GM19035 (cell line): ENCODE measurements at regions not wholly inside any gene's neighbourhood (a gene's known extent, or its start where the extent isn't known, plus 50 kb on each side); places are given as distances from the start of the nearest gene placed in this dataset.
"Not testable (repeated sequence)": the region's sequence is repeated elsewhere in the genome, so short reads cannot be mapped to it uniquely, and the experiment has no call there.

ENCODE experiments used
- ATAC-seq: cut with Tn5 transposase; IDR thresholded peaks from one replicate; pipeline ENCODE4 v1.9.1; 2021; ENCODE audit not compliant: unreplicated experiment

- ATAC-seq, result no peak
These were observed 72.2 kb downstream of the CRLF2 start for GRCh38 chrX:1140236-1140681.

GRCh38 chrX:1139185-1139500, 73.3 kb downstream of the CRLF2 start:
- no peak for ATAC-seq

- ATAC-seq, result no peak
These were observed 73.8 kb downstream of the CRLF2 start for GRCh38 chrX:1138476-1139184.

GRCh38 chrX:1137531-1137930, 74.9 kb downstream of the CRLF2 start:
- ATAC-seq, result no peak

- ATAC-seq, result not testable (repeated sequence)
These were observed 75.9 kb downstream of the CRLF2 start for GRCh38 chrX:1136582-1136981.

GRCh38 chrX:1134976-1135375, 77.5 kb downstream of the CRLF2 start:
- no peak for ATAC-seq

- no peak for ATAC-seq
These were observed 78.3 kb downstream of the CRLF2 start for GRCh38 chrX:1134156-1134555.

- no peak for ATAC-seq
These were observed 85.7 kb downstream of the CRLF2 start for GRCh38 chrX:1126738-1127137.

GRCh38 chrX:1124531-1124930, 87.9 kb downstream of the CRLF2 start:
- no peak for ATAC-seq

- not testable (repeated sequence) for ATAC-seq
These were observed 89.6 kb downstream of the CRLF2 start for GRCh38 chrX:1122851-1123250.

- no peak for ATAC-seq
These were observed 93.2 kb downstream of the CRLF2 start for GRCh38 chrX:1119275-1119674.

GRCh38 chrX:1118572-1119199, 93.8 kb downstream of the CRLF2 start:
- no peak for ATAC-seq

- not testable (repeated sequence) for ATAC-seq
These were observed 97.0 kb downstream of the CRLF2 start for GRCh38 chrX:1115411-1115810.

GRCh38 chrX:1112321-1112720, 100.1 kb downstream of the CRLF2 start:
- no peak for ATAC-seq

- no peak for ATAC-seq
These were observed 100.7 kb downstream of the CRLF2 start for GRCh38 chrX:1111601-1112300.

- no peak for ATAC-seq
These were observed 102.8 kb downstream of the CRLF2 start for GRCh38 chrX:1109580-1110119.

GRCh38 chrX:1108501-1109445, 103.7 kb downstream of the CRLF2 start:
- ATAC-seq, result no peak

- ATAC-seq, result no peak
These were observed 105.8 kb downstream of the CRLF2 start for GRCh38 chrX:1106478-1107210.

GRCh38 chrX:1105671-1106419, 106.6 kb downstream of the CRLF2 start:
- no peak for ATAC-seq
